Activated CD4-positive, alpha-beta T cell treated with anti-CD3 and anti-CD28 coated beads, Interleukin-2, amount 50 U/mL, for 48 hours (primary cell): ENCODE measurements at regions not wholly inside any gene's neighbourhood (a gene's known extent, or its start where the extent isn't known, plus 50 kb on each side); places are given as distances from the start of the nearest gene placed in this dataset.

ENCODE experiments used
- DNase-seq, 2 experiments: peaks; one replicate each; pipeline ENCODE4 v3.0.0-alpha.2; 2020

DNA sequence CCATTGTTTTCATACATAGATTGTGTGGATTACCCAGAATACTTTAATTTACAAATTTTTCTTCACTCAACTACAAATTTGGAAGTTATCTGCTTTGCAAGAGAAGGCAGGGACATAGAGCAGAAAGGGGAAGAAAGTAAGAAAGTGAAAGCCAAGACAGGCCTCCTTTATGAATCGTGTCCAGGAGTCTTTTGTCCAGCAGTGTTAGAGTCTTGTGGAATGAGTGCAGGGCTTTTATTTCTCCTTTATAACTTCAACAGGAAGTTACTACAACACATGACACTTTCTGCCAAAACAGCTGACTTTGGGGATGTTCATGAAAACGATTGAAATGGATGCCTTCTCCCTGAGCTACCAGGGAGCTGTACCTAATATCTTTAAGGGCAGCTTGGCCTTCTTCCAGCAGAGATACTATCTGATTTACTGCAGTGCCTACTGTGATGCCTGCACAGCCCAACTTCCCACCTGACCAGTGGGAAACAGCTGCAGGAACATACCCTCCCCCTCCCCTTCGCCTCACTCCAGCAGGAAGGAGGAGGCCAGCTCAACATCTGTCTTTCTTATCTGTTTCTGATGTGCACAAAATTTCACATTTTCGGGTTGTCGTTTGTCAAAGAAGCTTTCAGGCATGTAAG is 557.7 kb upstream of the SLIT2 start:
- DNase-seq: no peak

DNA sequence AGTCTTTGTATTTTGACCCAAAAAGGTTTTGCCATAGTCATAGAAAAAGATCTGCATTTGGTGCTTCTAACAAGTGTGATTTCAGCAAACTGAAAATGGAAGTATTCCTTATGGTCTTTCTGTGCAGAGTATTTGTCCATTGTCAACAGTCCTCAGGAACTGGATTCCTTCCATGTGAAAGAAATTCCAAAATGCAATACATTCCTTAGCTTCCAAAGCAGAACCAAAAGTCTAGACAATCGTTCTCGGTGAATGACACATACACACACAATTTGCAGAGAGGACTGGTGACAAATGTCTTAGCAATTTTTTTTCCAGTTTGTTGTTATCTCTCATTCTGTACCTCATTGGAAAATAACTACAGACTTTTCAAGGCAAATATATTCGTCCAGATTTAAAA is 562.2 kb upstream of the SLIT2 start:
- no peak for DNase-seq

DNA sequence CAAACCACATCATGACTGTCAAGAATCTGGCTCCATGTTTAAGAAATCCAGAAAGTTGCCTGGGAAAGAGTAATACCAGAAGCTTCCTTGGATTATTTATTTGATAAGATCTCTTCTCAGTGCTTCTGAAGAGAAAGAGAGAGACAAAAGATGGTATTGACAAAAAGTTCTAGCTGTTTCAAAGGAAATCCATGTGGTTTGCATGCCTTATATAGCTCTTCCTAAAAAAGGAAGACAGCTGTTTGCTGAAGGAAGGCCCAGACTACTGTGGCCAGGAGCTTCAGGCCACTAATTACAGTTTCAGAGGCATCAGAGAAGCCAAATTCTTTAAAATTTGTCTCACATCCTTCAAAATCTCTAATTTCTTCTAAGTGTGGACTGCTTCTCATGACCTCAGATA is 565.2 kb upstream of the SLIT2 start:
- no peak for DNase-seq

- DNase-seq: no peak
Observed at GRCh38 chr4:19684084-19684483, 567.6 kb upstream of the SLIT2 start.

DNA sequence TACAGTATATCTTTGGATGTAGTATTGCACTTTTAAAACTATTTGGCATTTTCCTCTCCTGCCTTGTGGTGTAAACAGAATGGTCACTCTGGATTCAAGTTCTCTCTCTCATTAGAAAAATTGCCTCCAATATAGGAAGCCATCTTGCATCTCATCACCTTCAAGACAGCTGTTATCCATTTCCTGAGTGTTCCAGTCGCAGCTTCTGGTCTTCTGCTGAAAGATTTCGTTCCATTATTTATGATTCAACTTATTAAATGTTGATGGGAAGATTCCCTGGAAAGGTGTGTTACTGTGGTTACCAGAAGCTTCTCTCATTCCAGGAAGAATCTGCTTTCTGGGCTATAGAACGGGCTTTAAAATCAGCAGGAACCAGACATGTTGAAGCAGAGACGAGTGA is 568.3 kb upstream of the SLIT2 start:
- DNase-seq: no peak

DNA sequence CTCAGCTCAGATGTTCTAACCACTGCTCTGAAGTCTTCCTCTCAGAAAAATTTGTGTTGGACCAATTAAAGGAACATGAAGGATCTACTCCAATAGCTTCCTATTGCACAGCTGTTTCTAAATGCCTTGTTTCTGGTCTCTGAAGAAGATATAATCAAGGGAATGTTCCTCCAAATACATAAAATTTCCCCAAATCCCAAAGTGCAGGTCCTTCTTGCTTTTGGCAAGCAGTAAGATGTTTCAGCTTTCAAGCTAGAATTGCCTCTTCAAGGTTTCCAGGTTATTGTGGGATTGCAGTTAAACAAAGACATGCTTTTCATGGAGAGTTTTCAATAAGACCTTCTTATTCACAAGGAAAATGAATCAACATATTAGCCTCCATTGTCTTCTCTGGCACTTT is 574.5 kb upstream of the SLIT2 start:
- DNase-seq: no peak

GRCh38 chr4:19675172-19675811 is 576.4 kb upstream of the SLIT2 start:
- no peak for DNase-seq

DNA sequence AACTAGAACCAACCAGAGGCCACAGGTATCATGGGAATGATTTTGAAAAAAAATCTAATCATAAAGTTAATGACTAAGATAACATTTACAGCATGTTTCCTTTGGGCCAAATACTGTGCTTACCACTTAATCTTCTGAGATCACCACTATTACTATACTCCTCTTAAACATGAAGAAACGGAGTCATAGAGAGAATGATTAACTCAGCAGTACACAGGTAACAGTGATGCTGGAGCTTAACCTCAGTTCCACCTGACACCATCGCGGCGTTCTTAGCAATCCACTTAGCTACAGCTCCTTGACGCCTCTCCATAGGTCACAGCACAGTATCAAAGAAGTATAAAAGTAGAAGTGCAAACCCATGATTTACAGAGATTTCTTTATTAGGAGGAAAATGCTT is 592.6 kb upstream of the SLIT2 start:
- no peak for DNase-seq

DNA sequence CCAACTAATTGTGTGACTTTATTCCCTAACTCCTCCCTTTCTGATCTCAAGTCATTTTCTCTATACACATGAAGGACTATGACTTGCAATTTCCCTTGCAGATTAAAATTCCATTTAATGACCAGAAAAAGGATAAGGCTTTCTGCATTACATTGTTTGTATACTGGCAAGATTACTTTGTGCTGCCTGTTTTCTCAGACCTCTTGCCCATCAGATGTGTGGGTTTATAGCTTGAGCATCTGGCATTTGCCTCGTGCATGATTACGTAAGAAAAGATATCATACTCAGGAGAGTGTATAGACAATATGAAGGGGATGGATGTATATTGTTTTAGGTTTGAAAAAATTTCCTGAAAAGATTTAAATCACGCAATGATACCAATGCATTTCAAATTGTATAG is 593.8 kb upstream of the SLIT2 start:
- no peak for DNase-seq

DNA sequence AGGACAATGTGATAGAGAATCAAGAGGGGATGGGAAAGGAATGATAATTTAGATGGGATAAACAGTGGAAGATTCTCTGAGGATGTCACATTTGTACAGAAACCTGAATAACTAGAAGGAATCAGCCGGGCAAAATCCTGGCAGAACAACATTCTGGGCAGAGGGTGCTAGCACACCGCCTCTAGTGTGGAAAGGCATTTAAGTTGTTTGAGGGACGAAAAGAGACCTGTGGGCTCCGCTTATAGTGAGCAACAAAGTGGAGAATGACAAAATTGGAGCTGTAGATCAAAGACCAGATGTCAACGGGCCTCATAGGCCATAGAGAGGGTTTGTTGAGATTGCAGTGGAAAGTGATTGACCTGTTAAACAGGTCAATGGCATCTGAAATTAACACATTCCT is 596.0 kb upstream of the SLIT2 start:
- no peak for DNase-seq

DNA sequence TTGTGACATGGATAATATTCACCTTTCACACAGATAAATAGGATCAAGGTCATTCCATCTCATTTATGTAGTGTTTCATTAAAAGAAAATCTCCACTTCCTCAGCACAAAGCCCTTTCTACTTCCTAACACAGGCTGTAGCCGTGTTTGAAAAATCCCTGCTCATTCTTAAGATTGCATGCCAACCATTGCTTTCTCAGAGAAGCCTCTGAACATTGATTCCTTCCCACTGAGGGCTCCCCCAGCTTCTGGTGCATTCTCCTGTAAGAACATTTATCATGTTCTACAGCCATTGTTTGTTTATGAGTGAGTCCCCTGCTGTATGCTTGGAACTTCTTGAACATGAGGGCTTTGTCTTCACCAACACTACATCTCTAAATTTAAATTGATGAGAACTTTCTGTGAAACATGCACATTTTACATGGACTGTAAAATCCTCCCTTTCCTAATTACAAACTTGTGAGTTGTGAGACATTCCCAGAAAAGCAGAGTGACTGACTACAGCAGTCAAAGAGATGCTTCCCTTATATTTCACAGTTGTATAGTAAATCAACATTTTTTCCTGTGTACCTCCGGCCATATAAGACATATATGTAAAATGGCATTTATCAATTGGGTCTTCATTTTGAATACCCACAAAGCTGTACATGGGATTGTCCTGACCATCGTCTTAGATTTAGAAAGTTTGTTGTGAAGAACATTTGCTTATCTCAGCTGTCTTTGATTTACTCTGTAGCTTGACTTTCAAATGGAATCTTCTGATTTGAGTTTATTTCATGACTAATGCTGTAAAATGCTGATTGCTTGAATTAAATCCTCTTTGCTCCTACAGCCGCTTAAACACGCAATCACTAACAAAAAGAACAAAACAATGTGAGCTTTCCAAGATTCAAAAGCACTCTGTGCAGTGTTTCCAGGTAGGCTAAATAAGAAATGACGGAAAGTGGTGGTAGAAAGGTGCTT is 600.5 kb upstream of the SLIT2 start:
- no peak for DNase-seq

- no peak for DNase-seq
Observed at GRCh38 chr4:19645589-19645988, 606.1 kb upstream of the SLIT2 start.

DNA sequence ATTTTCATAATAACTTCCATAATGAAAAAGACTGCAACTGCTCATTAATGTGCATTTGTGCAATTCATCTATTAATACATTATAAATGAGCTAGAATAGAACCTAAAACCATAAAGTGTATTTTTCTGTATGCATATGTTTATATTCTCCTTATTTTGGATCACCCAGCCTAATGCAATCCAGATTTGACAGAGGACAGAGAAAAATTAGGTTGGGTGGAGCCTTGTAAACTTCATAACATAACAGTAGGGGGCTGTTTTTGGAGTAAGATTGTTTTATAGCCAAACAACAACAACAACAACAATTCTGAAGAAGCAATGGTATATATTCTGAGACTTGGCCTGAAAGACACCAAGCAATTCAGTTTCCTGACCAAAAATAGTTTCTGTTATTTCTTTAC is 615.3 kb upstream of the SLIT2 start:
- no peak for DNase-seq

DNA sequence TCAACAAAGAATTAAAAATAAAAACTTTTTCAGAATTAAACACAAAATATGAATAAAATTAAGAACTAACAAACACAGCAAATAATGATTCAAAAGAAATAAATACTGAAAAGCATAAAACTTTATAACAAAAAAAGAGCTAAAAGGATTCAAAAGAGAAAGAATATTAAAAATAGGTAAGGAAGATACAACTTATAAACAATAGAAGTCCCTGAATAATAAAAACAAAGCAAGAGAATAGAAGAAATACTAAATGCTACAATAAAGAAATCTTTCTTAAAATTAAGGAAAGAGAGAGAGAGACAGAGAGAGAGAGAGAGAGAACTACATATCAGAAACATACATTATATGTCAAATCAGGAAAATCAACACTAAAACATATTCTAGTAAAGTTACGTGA is 619.9 kb upstream of the SLIT2 start:
- DNase-seq: no peak

GRCh38 chr4:19623866-19624265 is 627.8 kb upstream of the SLIT2 start:
- DNase-seq: no peak

DNA sequence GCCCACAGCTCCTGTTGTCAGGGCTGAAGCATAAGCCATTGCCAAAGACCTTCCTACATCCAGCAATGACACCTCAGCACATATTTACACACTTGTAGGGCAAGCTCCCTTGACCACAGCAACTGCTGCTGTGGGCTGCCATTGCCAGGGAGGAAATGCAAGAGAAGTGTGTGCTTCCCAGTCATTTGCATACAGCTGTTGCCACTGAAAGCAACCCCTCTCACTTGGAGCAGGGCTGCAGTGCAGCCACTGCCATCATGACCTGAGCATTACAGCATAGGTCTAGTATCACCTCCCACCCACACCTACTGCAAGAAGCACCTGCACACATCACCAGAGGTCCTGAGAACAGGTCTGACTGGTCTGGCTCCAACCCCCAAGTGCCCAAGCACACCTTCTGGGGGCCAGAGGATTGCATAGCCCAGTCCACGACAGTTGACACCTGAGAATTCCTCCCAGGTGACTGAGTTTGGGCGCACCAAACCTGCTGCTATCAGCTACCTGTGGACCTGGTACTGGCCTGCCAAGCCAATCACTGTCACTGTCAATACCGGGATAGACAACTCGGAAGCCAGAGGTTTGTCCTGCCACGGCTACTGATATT is 636.5 kb upstream of the SLIT2 start:
- no peak for DNase-seq

- DNase-seq: no peak
Observed at GRCh38 chr4:19614171-19614570, 637.5 kb upstream of the SLIT2 start.

DNA sequence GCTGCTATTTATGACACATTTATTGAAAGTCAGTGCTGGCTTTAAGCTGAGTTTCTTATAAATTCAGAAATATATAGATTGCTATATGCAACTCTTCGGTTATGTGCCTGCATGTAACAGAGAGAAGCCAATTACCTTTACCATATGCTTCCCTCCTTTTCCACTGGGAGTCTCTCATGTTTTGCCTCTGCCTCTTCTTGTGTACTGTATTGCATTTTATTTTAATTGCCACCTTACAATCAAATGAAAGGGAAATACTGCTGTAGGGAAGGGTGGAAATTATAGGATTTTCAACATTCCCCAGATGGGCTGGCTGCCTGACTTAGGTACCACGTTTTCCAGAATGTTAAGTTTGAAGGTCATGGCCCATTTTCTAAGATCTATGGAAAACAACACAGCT is 655.4 kb upstream of the SLIT2 start:
- DNase-seq: no peak

DNA sequence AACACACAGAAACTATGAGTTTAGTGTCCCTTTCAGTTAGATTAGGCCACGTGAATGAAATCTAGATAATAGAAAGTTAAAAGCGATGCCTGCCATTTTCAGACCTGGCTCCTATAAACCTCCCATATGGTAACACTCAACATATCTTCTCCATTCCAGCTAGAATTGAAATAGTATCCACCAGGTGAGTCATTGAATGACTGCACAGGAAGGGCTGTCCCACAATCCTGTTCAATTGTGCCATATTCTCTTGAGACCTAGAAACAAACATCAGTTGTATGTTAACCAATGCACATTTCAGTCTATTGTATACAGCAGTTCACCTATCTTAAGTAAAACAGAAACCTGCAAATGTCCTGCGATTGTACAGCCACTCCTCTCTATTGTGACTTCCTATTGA is 659.3 kb upstream of the SLIT2 start:
- DNase-seq: no peak

DNA sequence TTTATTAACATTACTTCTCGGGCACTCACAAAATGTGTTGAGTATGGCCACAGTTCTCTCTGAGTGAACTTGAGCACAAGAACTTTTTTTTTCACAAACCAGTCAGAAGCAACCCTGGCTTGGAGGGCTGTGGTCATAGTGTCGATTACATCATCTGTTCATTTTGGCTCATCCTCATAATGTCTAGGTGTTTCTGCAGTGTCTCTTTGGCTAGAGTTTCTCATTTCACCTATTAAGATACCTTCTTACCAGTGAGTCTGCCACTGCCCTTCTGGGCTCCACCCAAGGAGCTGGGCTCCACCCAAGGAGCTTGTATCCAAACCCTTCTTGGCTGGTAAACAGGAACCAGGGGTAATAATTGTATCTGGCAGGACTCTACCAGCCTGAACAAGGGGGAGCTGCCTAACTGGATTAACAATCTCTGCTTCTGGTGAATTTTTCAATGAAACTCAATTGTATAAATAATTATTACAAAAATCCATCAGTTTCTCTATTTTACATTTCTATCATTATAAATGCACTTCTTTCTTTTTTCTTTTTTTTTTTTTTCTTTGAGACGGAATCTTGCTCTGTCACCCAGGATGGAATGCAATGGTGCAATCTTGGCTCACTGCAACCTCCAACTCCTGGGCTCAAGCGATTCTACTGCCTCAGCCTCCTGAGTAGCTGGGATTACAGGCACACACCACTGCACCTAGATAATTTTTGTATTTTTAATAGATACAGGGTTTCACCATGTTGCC is 667.7 kb upstream of the SLIT2 start:
- DNase-seq: no peak

DNA sequence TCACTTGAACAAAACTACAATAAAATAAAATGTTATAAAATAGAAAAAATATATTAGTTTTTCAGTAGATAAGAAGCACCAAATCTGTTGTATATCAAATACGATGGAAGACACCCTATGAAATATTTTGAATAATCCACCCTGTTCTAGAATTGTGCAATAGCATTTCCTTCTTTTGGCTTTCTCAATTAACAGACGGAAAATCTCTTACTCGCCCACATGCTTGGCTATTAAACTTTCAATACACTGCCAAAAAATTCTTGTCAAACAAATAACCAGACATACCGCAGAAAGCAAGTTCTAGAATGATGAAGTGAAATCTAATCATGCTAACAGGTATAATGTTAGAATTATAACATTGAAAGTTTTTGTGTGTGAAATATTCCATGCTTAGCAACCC is 671.6 kb upstream of the SLIT2 start:
- DNase-seq: no peak

- DNase-seq: no peak
Observed at GRCh38 chr4:19579608-19580007, 672.1 kb upstream of the SLIT2 start.

DNA sequence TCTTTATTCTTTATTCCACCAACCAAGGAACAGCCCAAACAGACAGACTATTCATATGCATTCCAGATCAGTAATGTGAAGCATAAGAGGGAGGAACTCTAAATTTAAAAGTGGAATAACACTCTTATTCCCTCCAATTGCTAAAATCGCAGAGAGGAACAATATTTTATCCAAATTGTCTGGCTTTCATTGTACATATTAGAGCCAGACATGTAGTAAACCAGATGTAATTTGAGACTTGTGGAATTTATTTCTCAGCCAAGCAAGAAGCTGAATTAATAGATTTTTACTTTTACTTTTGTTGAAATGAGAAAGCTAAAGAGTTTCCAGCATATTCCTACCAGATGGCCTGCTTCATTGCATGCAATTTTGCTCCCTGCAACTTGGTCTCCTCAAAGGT is 674.6 kb upstream of the SLIT2 start:
- no peak for DNase-seq
